Hepatocyte (in vitro differentiated cells): ENCODE measurements at regions not wholly inside any gene's neighbourhood (a gene's known extent, or its start where the extent isn't known, plus 50 kb on each side); places are given as distances from the start of the nearest gene placed in this dataset.

Source experiments
- DNase-seq: peaks from one replicate; pipeline ENCODE4 v3.0.0-alpha.2; 2016; ENCODE audit warnings: low spot score
- H2AFZ ChIP-seq: fragments of 200-600 bp; sonication (generic); 2 replicates; pipeline ENCODE4 v1.6.0; 2016; ENCODE audit warnings: antibody characterized with exemption, mild to moderate bottlenecking
- H3K27ac ChIP-seq: fragments of 200-600 bp; sonication (generic); 2 replicates; pipeline ENCODE4 v1.5.1; 2016; ENCODE audit warnings: mild to moderate bottlenecking
- H3K27me3 ChIP-seq: fragments of 200-600 bp; sonication (generic); 2 replicates; pipeline ENCODE4 v1.6.1; 2016
- H3K36me3 ChIP-seq: fragments of 200-600 bp; sonication (generic); replicated peaks from 2 replicates; pipeline ENCODE4 v1.5.1; 2016; ENCODE audit warnings: low read depth; ENCODE audit not compliant: insufficient read depth
- H3K4me1 ChIP-seq: fragments of 200-600 bp; sonication (generic); 2 replicates; pipeline ENCODE4 v1.5.1; 2016; ENCODE audit warnings: mild to moderate bottlenecking, moderate library complexity; ENCODE audit not compliant: insufficient read depth
- H3K4me2 ChIP-seq: fragments of 200-600 bp; sonication (generic); 2 replicates; pipeline ENCODE4 v1.6.0; 2016
- H3K4me3 ChIP-seq: fragments of 200-600 bp; sonication (generic); 2 replicates; pipeline ENCODE4 v1.5.1; 2016; ENCODE audit warnings: mild to moderate bottlenecking
- H3K79me2 ChIP-seq: fragments of 200-600 bp; sonication (generic); 2 replicates; pipeline ENCODE4 v1.6.0; 2017; ENCODE audit warnings: mild to moderate bottlenecking
- H3K9me2 ChIP-seq: fragments of 200-600 bp; sonication (generic); replicated peaks from 2 replicates; pipeline ENCODE4 v1.6.0; 2017; ENCODE audit warnings: mild to moderate bottlenecking; ENCODE audit not compliant: insufficient read depth
- H3K9me3 ChIP-seq: fragments of 200-600 bp; sonication (generic); 2 replicates; pipeline ENCODE4 v1.5.1; 2016; ENCODE audit warnings: low read depth, mild to moderate bottlenecking
- H4K20me1 ChIP-seq: fragments of 200-600 bp; sonication (generic); 2 replicates; pipeline ENCODE4 v1.6.0; 2016; ENCODE audit warnings: mild to moderate bottlenecking; ENCODE audit not compliant: insufficient read depth, poor library complexity, severe bottlenecking
- EZH2 ChIP-seq: fragments of 200-600 bp; sonication (generic); IDR thresholded peaks from 2 replicates; pipeline ENCODE4 v1.6.1; 2016; ENCODE audit warnings: antibody characterized with exemption, mild to moderate bottlenecking, borderline replicate concordance
- EZH2phosphoT487 ChIP-seq: fragments of 200-600 bp; sonication (generic); IDR thresholded peaks from one replicate; pipeline ENCODE4 v1.6.1; 2018; ENCODE audit warnings: antibody characterized with exemption, mild to moderate bottlenecking, low read depth, moderate library complexity; ENCODE audit not compliant: unreplicated experiment, severe bottlenecking
- WGBS: methylation state at CpG from one replicate; pipeline ENCODE4 v1.1.6; 2016; ENCODE audit warnings: low lambda C conversion rate; ENCODE audit errors: missing lambda C conversion rate; 5-methylcytosine and 5-hydroxymethylcytosine counted together
- TF ChIP-seq, protein P1 (sequence below): fragments of 200-600 bp; sonication (generic); IDR thresholded peaks from 2 replicates; pipeline ENCODE4 v1.5.1; 2016; ENCODE audit warnings: antibody characterized with exemption, mild to moderate bottlenecking; ENCODE audit not compliant: poor library complexity

DNA sequence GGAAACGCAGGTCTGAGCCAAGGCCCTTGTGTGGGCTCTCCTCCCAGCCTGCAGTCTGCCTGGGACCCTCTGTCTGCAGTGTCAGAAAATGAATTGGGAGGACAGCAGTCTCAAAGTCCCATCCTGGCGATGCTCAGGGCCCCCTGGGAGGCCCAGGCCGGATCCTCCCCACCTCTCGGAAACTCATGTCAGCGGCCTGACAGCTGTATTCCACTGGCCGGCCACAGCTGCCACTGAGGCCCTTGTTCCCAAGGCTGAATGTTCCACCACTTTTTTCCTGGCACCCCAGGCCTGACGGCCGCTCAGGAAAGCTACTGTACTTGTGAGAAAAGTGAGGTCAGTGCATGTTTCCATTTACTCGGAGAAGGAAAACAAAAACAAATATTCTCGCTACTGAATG, 180.0 kb downstream of the FGF18 start:
- no peak overlapping the region for H2AFZ ChIP-seq
- WGBS: 79% methylated on average over 10 of the region's 10 CpGs
- H3K79me2 ChIP-seq: no peaks in the 10 kb centered on the region
- no peaks in the 10 kb centered on the region for H3K4me1 ChIP-seq
- H3K4me2 ChIP-seq: no peak overlapping the region
- TF ChIP-seq, protein P1, sequence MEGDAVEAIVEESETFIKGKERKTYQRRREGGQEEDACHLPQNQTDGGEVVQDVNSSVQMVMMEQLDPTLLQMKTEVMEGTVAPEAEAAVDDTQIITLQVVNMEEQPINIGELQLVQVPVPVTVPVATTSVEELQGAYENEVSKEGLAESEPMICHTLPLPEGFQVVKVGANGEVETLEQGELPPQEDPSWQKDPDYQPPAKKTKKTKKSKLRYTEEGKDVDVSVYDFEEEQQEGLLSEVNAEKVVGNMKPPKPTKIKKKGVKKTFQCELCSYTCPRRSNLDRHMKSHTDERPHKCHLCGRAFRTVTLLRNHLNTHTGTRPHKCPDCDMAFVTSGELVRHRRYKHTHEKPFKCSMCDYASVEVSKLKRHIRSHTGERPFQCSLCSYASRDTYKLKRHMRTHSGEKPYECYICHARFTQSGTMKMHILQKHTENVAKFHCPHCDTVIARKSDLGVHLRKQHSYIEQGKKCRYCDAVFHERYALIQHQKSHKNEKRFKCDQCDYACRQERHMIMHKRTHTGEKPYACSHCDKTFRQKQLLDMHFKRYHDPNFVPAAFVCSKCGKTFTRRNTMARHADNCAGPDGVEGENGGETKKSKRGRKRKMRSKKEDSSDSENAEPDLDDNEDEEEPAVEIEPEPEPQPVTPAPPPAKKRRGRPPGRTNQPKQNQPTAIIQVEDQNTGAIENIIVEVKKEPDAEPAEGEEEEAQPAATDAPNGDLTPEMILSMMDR: no peak
- no peak for TF ChIP-seq EZH2phosphoT487
- TF ChIP-seq EZH2: no peak
- no peaks in the 10 kb centered on the region for H3K36me3 ChIP-seq
- H3K4me3 ChIP-seq: no peak overlapping the region
- H3K9me2 ChIP-seq: no peaks in the 10 kb centered on the region
- no peaks in the 10 kb centered on the region for H4K20me1 ChIP-seq
- H3K27ac ChIP-seq: no peak overlapping the region
- no peaks in the 10 kb centered on the region for H3K9me3 ChIP-seq
- DNase-seq: no peak
- H3K27me3 ChIP-seq: peaks cover 4% of the 10 kb centered on the region

DNA sequence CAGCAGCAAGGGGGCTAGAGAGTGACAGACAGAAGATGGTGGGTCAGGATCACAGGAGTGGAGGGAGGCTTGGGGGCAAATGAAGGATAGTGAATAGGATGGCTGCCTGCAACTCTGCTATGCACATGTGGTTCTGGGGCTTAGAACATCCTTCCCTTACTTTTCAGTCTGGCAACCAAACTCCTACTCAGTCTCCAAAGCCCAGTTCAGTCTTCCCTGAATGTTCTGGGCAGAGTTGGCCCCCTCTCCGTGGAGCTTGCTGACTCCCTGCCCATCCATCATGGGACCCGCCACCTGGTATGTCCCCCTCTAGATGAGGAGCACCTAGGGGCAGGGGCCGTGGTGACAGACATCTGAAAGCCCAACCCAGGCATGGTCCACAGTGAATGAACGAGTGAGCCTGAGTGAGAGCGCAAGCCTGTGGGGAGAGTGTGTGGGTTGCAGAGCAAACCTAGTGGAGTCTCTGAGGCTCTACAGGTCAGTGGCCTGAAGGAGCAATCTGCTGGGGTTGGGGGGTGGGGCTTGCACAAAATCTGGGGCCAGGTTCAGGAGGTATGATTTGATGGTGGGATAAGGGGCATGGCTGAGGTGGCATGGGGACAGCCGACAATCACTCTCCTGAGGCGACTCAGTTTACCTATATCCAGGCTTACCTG, 180.6 kb downstream of the FGF18 start:
- no peak overlapping the region for H2AFZ ChIP-seq
- no peak overlapping the region for H3K27ac ChIP-seq
- H3K4me3 ChIP-seq: no peak overlapping the region
- no peak for DNase-seq
- H3K36me3 ChIP-seq: no peaks in the 10 kb centered on the region
- TF ChIP-seq EZH2 (no peak), EZH2phosphoT487 (no peak)
- TF ChIP-seq, protein P1: no peak
- peaks cover 4% of the 10 kb centered on the region for H3K27me3 ChIP-seq
- no peak overlapping the region for H3K4me2 ChIP-seq
- no peaks in the 10 kb centered on the region for H3K79me2 ChIP-seq
- no peaks in the 10 kb centered on the region for H3K9me3 ChIP-seq
- 87% methylated on average over 7 of the region's 7 CpGs for WGBS
- no peaks in the 10 kb centered on the region for H3K4me1 ChIP-seq
- no peaks in the 10 kb centered on the region for H4K20me1 ChIP-seq
- H3K9me2 ChIP-seq: no peaks in the 10 kb centered on the region

DNA sequence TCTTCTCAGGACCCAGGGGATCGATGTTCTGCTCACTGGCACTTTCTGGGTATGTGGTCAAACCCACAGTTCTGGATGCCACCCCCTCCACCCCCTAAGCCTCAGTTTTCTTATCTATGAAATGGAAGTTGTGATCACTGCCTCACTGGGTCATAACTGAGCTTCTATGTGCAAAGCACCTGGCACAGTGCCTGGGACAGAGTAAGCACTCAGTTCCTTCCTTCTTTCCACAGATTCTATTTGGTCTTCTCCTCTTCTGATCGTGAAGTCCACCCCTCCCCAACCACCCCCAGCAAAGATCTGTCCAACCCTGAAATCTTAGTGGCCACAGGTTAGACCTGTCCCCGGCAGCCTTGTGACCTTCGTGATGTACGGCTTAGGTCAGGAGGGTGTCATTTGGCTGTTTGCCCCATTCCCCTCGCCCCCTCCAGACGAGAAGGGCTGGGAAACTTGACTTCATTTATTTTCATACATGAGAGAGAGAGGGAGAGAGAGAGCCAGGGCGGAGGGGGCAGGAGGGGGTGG, 181.4 kb downstream of the FGF18 start:
- H3K4me3 ChIP-seq: no peak overlapping the region

More for the DNA sequence above, 181.4 kb downstream of the FGF18 start:
- Histone ChIP-seq H3K79me2 (no peaks in the 10 kb centered on the region), H4K20me1 (no peaks in the 10 kb centered on the region), H3K4me2 (no peak overlapping the region), H3K27ac (no peak overlapping the region), H3K9me2 (no peaks in the 10 kb centered on the region), H3K9me3 (no peaks in the 10 kb centered on the region), H3K27me3 (peaks cover 4% of the 10 kb centered on the region), H2AFZ (no peak overlapping the region), H3K36me3 (no peaks in the 10 kb centered on the region), H3K4me1 (no peaks in the 10 kb centered on the region)
- no peak for DNase-seq
- 79% methylated on average over 8 of the region's 8 CpGs for WGBS
- TF ChIP-seq EZH2 (no peak), EZH2phosphoT487 (no peak)
- TF ChIP-seq, protein P1: no peak
